HCT116 (cell line): ENCODE measurements at regions not wholly inside any gene's neighbourhood (a gene's known extent, or its start where the extent isn't known, plus 50 kb on each side); places are given as distances from the start of the nearest gene placed in this dataset.

Source experiments
- ATAC-seq: fragments of 200-7000 bp; cut with Tn5 transposase; 2 replicates; pipeline ENCODE4 v1.9.1; 2020; ENCODE audit warnings: mild to moderate bottlenecking, moderate library complexity
- BruUV-seq: library from RNA; stranded (reverse); fragments of 400-500 nt; replicated peaks from 2 replicates; lab custom pipeline; 2021; lab: Mats Ljungman, UMichigan
- CTCF ChIA-PET: fragments of 300-600 bp; sonication (Branson Sonifier 250); formaldehyde crosslinking; loops from one replicate; lab custom pipeline; 2021; ENCODE audit warnings: antibody characterized with exemption; lab: Charles Lee
- POLR2A ChIA-PET: fragments of 300-600, 350-600 bp; sonication (Branson Sonifier 250); formaldehyde crosslinking; loops from one replicate; lab custom pipeline; 2021; ENCODE audit warnings: antibody characterized with exemption; lab: Charles Lee
- RAD21 ChIA-PET, 2 experiments: fragments of 300-600 bp; sonication (Branson Sonifier 250); formaldehyde crosslinking; loops; one replicate each; lab custom pipeline; 2023; ENCODE audit warnings: low total read pairs in 2 of 2; ENCODE audit not compliant: uncharacterized antibody in 2 of 2, unreplicated experiment in 2 of 2, low non-redundant PET in 1 of 2; lab: Charles Lee
- DNase-seq: peaks from one replicate; pipeline ENCODE4 v3.0.0-alpha.2; 2010; ENCODE audit warnings: low read depth, low spot score
- H2AFZ ChIP-seq: fragments of 200-600 bp; shearing (Covaris generic), sonication (generic); 2 replicates; pipeline ENCODE4 v1.6.1; 2017; ENCODE audit warnings: low read depth, mixed run types, mixed read lengths, antibody characterized with exemption, low read length; ENCODE audit not compliant: poor library complexity, severe bottlenecking
- H3K27ac ChIP-seq: 2 replicates; pipeline ENCODE4 v1.5.1; 2012; ENCODE audit warnings: low read depth, low read length
- H3K27me3 ChIP-seq: fragments of 200-600 bp; sonication (generic); 2 replicates; pipeline ENCODE4 v1.6.1; 2016; ENCODE audit warnings: mixed run types, low read length, mixed read lengths; ENCODE audit not compliant: insufficient read depth
- H3K36me3 ChIP-seq, 2 experiments: fragments of 200-500 bp in 1 of 2; fragments of 200-600 bp in 1 of 2; sonication (Bioruptor generic) in 1 of 2; sonication (generic) in 1 of 2; 2 replicates each; pipeline versions ENCODE4 v1.5.1 to v1.6.1; 2014 to 2016; ENCODE audit warnings: low read length in 2 of 2, inconsistent platforms in 1 of 2, mixed read lengths in 1 of 2, mixed run types in 1 of 2; ENCODE audit not compliant: insufficient read depth in 2 of 2, control insufficient read depth in 1 of 2
- H3K4me1 ChIP-seq, 2 experiments: fragments of 200-600 bp in 1 of 2; sonication (generic) in 1 of 2; 2 replicates each; pipeline versions ENCODE4 v1.5.1 to v1.6.1; 2012 to 2017; ENCODE audit warnings: low read length in 2 of 2, inconsistent platforms in 1 of 2, mild to moderate bottlenecking in 1 of 2, mixed read lengths in 1 of 2, mixed run types in 1 of 2, moderate library complexity in 1 of 2; ENCODE audit not compliant: insufficient read depth in 2 of 2, control insufficient read depth in 1 of 2
- H3K4me2 ChIP-seq: fragments of 200-600 bp; sonication (generic); 2 replicates; pipeline ENCODE4 v1.6.1; 2017; ENCODE audit warnings: mixed run types, low read length, mixed read lengths
- H3K4me3 ChIP-seq, 2 experiments: fragments of 200-600 bp in 1 of 2; sonication (generic) in 1 of 2; replicated peaks in 1 of 2; 2 replicates each; pipeline ENCODE4 v1.5.1; 2011 to 2016; ENCODE audit warnings: low read length in 2 of 2, control low read depth in 1 of 2, low read depth in 1 of 2, mild to moderate bottlenecking in 1 of 2, mixed read lengths in 1 of 2, mixed run types in 1 of 2
- H3K79me2 ChIP-seq: fragments of 200-600 bp; sonication (generic); 2 replicates; pipeline ENCODE4 v1.6.1; 2017; ENCODE audit warnings: mild to moderate bottlenecking, mixed run types, low read length, moderate library complexity, mixed read lengths; ENCODE audit not compliant: insufficient read depth
- H3K9ac ChIP-seq: fragments of 200-600 bp; sonication (generic); 2 replicates; pipeline ENCODE4 v1.6.1; 2016; ENCODE audit warnings: low read length, mixed read lengths
- H3K9me2 ChIP-seq: fragments of 200-600 bp; sonication (generic), shearing (Covaris generic); 2 replicates; pipeline ENCODE4 v1.6.1; 2017; ENCODE audit warnings: mixed run types, mild to moderate bottlenecking, moderate library complexity; ENCODE audit not compliant: insufficient read depth
- H3K9me3 ChIP-seq, 2 experiments: fragments of 200-500 bp in 1 of 2; fragments of 200-600 bp in 1 of 2; sonication (Bioruptor generic) in 1 of 2; sonication (generic) in 1 of 2; 2 replicates each; pipeline ENCODE4 v1.6.1; 2014 to 2017; ENCODE audit warnings: low read length in 2 of 2, mixed read lengths in 2 of 2, inconsistent platforms in 1 of 2, low read depth in 1 of 2, mild to moderate bottlenecking in 1 of 2, mixed run types in 1 of 2, moderate library complexity in 1 of 2; ENCODE audit not compliant: control insufficient read depth in 1 of 2, insufficient read depth in 1 of 2
- H4K20me1 ChIP-seq: fragments of 200-600 bp; sonication (generic), shearing (Covaris generic); 2 replicates; pipeline ENCODE4 v1.6.1; 2017; ENCODE audit warnings: mixed run types, mild to moderate bottlenecking, moderate library complexity; ENCODE audit not compliant: insufficient read depth
- CBX3 ChIP-seq: IDR thresholded peaks from 2 replicates; pipeline ENCODE4 v1.6.1; 2012; ENCODE audit warnings: low read depth
- EZH2 ChIP-seq: fragments of 200-600 bp; sonication (generic); IDR thresholded peaks from 2 replicates; pipeline ENCODE4 v1.6.1; 2017; ENCODE audit warnings: antibody characterized with exemption, mixed run types
- RAD21 ChIP-seq: IDR thresholded peaks from 2 replicates; pipeline ENCODE4 v1.6.1; 2012; ENCODE audit warnings: low read depth, mild to moderate bottlenecking
- SP1 ChIP-seq: IDR thresholded peaks from 2 replicates; pipeline ENCODE4 v1.6.1; 2012; ENCODE audit warnings: low read depth
- SRF ChIP-seq: IDR thresholded peaks from 2 replicates; pipeline ENCODE4 v1.6.1; 2012; ENCODE audit warnings: low read depth
- TCF7L2 ChIP-seq: IDR thresholded peaks from 2 replicates; pipeline ENCODE4 v1.7.0; 2011; ENCODE audit warnings: borderline replicate concordance, inconsistent platforms; ENCODE audit not compliant: insufficient read depth, insufficient read length; ENCODE audit errors: extremely low read depth
- ZFX ChIP-seq: fragments of 450-650 bp; IDR thresholded peaks from 2 replicates; pipeline ENCODE4 v1.6.1; 2017
- ZNF274 ChIP-seq: fragments of 200-500 bp; sonication (Bioruptor generic); IDR thresholded peaks from 2 replicates; pipeline ENCODE4 v1.6.1; 2014; ENCODE audit warnings: mild to moderate bottlenecking, low read depth, low read length, inconsistent platforms
- intact Hi-C: fragments of 100-400 bp; cut with micrococcal nuclease; formaldehyde crosslinking; loops from 2 replicates; pipeline ENCODE4 v1.10.0; 2022
- TF ChIP-seq, protein P1 (sequence below): IDR thresholded peaks from 2 replicates; pipeline ENCODE4 v1.6.1; 2012; ENCODE audit warnings: low read depth
- TF ChIP-seq, protein P2 (sequence below), 3 experiments: fragments of 200-600 bp in 1 of 3; sonication (generic) in 1 of 3; IDR thresholded peaks in 2 of 3; conservative IDR thresholded peaks in 1 of 3; 2 replicates each; pipeline ENCODE4 v1.5.1; 2012 to 2017; ENCODE audit warnings: low read depth in 2 of 3, low read length in 2 of 3, antibody characterized with exemption in 1 of 3, borderline replicate concordance in 1 of 3, control low read depth in 1 of 3, mild to moderate bottlenecking in 1 of 3, mixed read lengths in 1 of 3, mixed run types in 1 of 3, moderate library complexity in 1 of 3; ENCODE audit not compliant: insufficient read depth in 1 of 3

DNA sequence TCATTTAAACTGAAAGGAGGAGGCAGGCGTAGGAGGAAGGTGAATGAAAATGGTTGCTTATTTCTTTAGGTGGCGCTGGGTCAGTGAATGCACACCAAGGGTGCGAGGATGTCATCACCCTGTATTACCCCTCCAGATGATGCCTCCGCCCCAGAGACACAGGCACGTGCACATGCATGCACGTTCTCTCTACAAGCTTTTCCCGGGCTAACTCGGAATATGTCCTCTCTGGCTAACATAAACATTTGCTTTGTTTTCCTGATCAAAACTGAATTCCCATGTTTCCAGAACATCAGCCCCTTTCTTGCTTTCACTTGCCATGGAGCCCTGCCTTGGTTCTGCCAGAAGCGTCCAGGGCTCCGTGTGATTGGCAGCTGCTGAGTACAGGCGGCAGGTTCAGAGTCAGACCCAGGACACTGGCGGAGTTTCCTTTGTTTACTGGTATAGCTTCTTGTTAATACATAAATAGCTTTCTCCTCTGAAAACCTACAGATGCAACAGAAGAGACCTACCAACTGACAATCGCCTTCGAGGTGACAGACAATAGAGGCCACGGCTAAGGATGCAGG, 131.2 kb upstream of the RPS6KA2 start:
- Histone ChIP-seq H4K20me1 (no peaks in the 10 kb centered on the region), H2AFZ (no peak overlapping the region), H3K36me3 (no peaks in the 10 kb centered on the region), H3K4me2 (no peak overlapping the region), H3K4me1 (no peaks in the 10 kb centered on the region), H3K27me3 (peaks cover 6% of the 10 kb centered on the region; the same call in 1 of the 2 replicates), H3K9me2 (no peaks in the 10 kb centered on the region), H3K4me3 (no peak overlapping the region), H3K9ac (no peak overlapping the region), H3K27ac (no peak overlapping the region), H3K79me2 (no peaks in the 10 kb centered on the region), H3K9me3 (no peaks in the 10 kb centered on the region)
- intact Hi-C loops, result no loop called here
- CTCF ChIA-PET, result no interaction called here
- no TSS peak for BruUV-seq
- DNase-seq (no peak), ATAC-seq (no peak)
- POLR2A ChIA-PET, result no interaction called here
- RAD21 ChIA-PET, result no interaction called here
- TF ChIP-seq SP1 (no peak), SRF (no peak), ZNF274 (no peak), ZFX (no peak), EZH2 (no peak), RAD21 (no peak), CBX3 (no peak), TCF7L2 (no peak)
- TF ChIP-seq, protein P1, sequence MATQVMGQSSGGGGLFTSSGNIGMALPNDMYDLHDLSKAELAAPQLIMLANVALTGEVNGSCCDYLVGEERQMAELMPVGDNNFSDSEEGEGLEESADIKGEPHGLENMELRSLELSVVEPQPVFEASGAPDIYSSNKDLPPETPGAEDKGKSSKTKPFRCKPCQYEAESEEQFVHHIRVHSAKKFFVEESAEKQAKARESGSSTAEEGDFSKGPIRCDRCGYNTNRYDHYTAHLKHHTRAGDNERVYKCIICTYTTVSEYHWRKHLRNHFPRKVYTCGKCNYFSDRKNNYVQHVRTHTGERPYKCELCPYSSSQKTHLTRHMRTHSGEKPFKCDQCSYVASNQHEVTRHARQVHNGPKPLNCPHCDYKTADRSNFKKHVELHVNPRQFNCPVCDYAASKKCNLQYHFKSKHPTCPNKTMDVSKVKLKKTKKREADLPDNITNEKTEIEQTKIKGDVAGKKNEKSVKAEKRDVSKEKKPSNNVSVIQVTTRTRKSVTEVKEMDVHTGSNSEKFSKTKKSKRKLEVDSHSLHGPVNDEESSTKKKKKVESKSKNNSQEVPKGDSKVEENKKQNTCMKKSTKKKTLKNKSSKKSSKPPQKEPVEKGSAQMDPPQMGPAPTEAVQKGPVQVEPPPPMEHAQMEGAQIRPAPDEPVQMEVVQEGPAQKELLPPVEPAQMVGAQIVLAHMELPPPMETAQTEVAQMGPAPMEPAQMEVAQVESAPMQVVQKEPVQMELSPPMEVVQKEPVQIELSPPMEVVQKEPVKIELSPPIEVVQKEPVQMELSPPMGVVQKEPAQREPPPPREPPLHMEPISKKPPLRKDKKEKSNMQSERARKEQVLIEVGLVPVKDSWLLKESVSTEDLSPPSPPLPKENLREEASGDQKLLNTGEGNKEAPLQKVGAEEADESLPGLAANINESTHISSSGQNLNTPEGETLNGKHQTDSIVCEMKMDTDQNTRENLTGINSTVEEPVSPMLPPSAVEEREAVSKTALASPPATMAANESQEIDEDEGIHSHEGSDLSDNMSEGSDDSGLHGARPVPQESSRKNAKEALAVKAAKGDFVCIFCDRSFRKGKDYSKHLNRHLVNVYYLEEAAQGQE, result no peak
- TF ChIP-seq, protein P2, sequence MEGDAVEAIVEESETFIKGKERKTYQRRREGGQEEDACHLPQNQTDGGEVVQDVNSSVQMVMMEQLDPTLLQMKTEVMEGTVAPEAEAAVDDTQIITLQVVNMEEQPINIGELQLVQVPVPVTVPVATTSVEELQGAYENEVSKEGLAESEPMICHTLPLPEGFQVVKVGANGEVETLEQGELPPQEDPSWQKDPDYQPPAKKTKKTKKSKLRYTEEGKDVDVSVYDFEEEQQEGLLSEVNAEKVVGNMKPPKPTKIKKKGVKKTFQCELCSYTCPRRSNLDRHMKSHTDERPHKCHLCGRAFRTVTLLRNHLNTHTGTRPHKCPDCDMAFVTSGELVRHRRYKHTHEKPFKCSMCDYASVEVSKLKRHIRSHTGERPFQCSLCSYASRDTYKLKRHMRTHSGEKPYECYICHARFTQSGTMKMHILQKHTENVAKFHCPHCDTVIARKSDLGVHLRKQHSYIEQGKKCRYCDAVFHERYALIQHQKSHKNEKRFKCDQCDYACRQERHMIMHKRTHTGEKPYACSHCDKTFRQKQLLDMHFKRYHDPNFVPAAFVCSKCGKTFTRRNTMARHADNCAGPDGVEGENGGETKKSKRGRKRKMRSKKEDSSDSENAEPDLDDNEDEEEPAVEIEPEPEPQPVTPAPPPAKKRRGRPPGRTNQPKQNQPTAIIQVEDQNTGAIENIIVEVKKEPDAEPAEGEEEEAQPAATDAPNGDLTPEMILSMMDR (IDR thresholded peaks at IDR 0.05 in 2 of 3, conservative IDR thresholded peaks at IDR 0.05 in 1 of 3; ENCODE audit: borderline replicate concordance in 1 of 3, insufficient read depth in 1 of 3, low read depth in 2 of 3, low read length in 2 of 3), result no peak
